ENCODE measurements at regions not wholly inside any gene's neighbourhood (a gene's known extent, or its start where the extent isn't known, plus 50 kb on each side); places are given as distances from the start of the nearest gene placed in this dataset.

DNA sequence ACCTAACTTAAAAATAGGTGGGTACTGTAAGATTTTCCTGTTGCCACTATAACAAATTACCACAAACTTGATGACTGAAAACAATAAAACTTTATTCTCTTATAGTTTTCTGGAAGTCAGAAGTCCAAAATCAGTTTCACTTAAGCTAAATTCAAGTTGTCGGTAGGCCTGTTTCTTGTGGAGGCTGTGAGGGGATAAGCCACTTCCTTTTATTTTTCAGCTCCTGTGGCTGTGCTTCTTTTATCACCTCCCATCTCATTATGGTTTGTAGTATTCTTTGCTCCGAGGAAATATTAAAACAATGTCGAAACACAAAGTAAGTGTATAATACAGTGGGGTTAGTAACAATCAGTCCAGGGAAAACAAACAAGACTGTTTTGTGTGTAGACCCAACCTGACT is 610.5 kb upstream of the TECRL start:
- Histone ChIP-seq H3K27ac (ENCODE audit: low read depth in 1 of 2, low read length in 1 of 2) (no peak overlapping the region), H3K4me1 (ENCODE audit: control insufficient read depth in 5 of 5, insufficient read depth in 5 of 5, low read length in 5 of 5) (no peaks in the 10 kb centered on the region), H3K4me3 (no peak overlapping the region), H3K9me3 (ENCODE audit: control insufficient read depth in 4 of 4, insufficient read depth in 3 of 4, low read length in 3 of 4) (no peaks in the 10 kb centered on the region), H3K9ac (ENCODE audit: insufficient read depth in 1 of 2, low read length in 2 of 2) (no peak overlapping the region), H3K36me3 (ENCODE audit: control insufficient read depth in 4 of 4, insufficient read depth in 4 of 4, low read length in 4 of 4) (no peaks in the 10 kb centered on the region), H3K27me3 (ENCODE audit: control insufficient read depth in 3 of 3, insufficient read depth in 3 of 3, low read length in 2 of 3) (no peaks in the 10 kb centered on the region)
- TF ChIP-seq, protein P1, sequence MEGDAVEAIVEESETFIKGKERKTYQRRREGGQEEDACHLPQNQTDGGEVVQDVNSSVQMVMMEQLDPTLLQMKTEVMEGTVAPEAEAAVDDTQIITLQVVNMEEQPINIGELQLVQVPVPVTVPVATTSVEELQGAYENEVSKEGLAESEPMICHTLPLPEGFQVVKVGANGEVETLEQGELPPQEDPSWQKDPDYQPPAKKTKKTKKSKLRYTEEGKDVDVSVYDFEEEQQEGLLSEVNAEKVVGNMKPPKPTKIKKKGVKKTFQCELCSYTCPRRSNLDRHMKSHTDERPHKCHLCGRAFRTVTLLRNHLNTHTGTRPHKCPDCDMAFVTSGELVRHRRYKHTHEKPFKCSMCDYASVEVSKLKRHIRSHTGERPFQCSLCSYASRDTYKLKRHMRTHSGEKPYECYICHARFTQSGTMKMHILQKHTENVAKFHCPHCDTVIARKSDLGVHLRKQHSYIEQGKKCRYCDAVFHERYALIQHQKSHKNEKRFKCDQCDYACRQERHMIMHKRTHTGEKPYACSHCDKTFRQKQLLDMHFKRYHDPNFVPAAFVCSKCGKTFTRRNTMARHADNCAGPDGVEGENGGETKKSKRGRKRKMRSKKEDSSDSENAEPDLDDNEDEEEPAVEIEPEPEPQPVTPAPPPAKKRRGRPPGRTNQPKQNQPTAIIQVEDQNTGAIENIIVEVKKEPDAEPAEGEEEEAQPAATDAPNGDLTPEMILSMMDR (IDR thresholded peaks at IDR 0.05; ENCODE audit: control extremely low read depth, extremely low read depth) = no peak
- DNase-seq (no peak), ATAC-seq (ENCODE audit: insufficient read depth, low FRiP score) (no peak)
- 29 to 41% methylated on average over 3 of the region's 3 CpGs for WGBS, 2 donors

DNA sequence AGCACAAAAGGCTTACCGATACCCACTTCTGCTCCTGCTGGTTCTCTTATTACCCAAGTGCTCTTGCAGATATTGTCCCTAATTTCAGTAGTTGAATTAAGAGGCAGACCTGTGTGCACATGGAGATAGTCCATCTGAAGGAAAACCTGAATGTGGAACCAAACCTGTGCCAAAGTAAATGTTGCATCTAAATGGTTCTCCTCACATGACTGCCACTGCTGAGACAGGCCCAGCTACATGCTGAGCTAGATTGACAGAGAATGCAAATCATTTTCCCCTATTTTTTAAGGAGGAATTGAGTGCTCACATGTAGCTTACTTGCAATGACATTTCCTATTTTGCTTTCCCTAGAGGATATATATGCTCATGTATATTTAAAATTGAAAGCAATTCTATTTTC is 609.1 kb upstream of the TECRL start:
- TF ChIP-seq, protein P1 (IDR thresholded peaks at IDR 0.05; ENCODE audit: control extremely low read depth, extremely low read depth) = no peak
- no peak for ATAC-seq (ENCODE audit: insufficient read depth, low FRiP score)

DNA sequence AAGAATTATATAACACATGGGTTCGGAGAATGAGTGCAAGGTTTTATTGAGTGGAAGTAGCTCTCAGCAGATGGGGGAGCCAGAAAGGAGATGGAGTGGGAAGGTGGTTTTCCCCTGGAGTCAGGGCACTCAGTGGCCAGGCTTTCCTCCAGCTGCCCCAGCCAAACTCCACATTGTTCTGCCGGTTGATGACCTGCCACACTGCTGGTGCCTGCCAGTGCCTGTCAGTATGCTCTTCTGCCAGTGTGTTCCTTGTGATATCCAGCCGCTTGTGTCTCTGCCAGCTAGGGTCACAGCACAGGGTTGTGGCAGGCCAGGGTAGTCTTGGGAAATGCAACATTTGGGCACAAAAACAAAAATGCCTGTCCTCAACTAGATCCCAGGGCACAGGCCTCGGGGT is 604.8 kb upstream of the TECRL start:
- peaks cover 0 to 3% (median 0%) of the 10 kb centered on the region in 4 donors for H3K9me3 ChIP-seq (ENCODE audit: control insufficient read depth in 4 of 4, insufficient read depth in 3 of 4, low read length in 3 of 4)
- 83 to 85% methylated on average over 4 of the region's 4 CpGs for WGBS, 2 donors
- H3K4me3 ChIP-seq = no peak overlapping the region
- no peaks in the 10 kb centered on the region for H3K27me3 ChIP-seq (ENCODE audit: control insufficient read depth in 3 of 3, insufficient read depth in 3 of 3, low read length in 2 of 3)
- no peak for ATAC-seq (ENCODE audit: insufficient read depth, low FRiP score)
- H3K27ac ChIP-seq (ENCODE audit: low read depth in 1 of 2, low read length in 1 of 2) = no peak overlapping the region
- no peaks in the 10 kb centered on the region for H3K4me1 ChIP-seq (ENCODE audit: control insufficient read depth in 5 of 5, insufficient read depth in 5 of 5, low read length in 5 of 5)
- DNase-seq = no peak
- no peak overlapping the region for H3K9ac ChIP-seq (ENCODE audit: insufficient read depth in 1 of 2, low read length in 2 of 2)
- TF ChIP-seq, protein P1 (IDR thresholded peaks at IDR 0.05; ENCODE audit: control extremely low read depth, extremely low read depth) = no peak
- H3K36me3 ChIP-seq (ENCODE audit: control insufficient read depth in 4 of 4, insufficient read depth in 4 of 4, low read length in 4 of 4) = no peaks in the 10 kb centered on the region

More for the DNA sequence above, 609.1 kb upstream of the TECRL start:
- WGBS, 2 donors = 94 to 97% methylated on average over 1 of the region's 1 CpG
- H3K4me3 ChIP-seq = no peak overlapping the region
- no peak overlapping the region for H3K27ac ChIP-seq (ENCODE audit: low read depth in 1 of 2, low read length in 1 of 2)
- H3K27me3 ChIP-seq (ENCODE audit: control insufficient read depth in 3 of 3, insufficient read depth in 3 of 3, low read length in 2 of 3) = no peaks in the 10 kb centered on the region
- no peaks in the 10 kb centered on the region for H3K4me1 ChIP-seq (ENCODE audit: control insufficient read depth in 5 of 5, insufficient read depth in 5 of 5, low read length in 5 of 5)
- no peak for DNase-seq
- H3K36me3 ChIP-seq (ENCODE audit: control insufficient read depth in 4 of 4, insufficient read depth in 4 of 4, low read length in 4 of 4) = no peaks in the 10 kb centered on the region
- no peak overlapping the region for H3K9ac ChIP-seq (ENCODE audit: insufficient read depth in 1 of 2, low read length in 2 of 2)
- peaks cover 0 to 3% (median 0%) of the 10 kb centered on the region in 4 donors for H3K9me3 ChIP-seq (ENCODE audit: control insufficient read depth in 4 of 4, insufficient read depth in 3 of 4, low read length in 3 of 4)

DNA sequence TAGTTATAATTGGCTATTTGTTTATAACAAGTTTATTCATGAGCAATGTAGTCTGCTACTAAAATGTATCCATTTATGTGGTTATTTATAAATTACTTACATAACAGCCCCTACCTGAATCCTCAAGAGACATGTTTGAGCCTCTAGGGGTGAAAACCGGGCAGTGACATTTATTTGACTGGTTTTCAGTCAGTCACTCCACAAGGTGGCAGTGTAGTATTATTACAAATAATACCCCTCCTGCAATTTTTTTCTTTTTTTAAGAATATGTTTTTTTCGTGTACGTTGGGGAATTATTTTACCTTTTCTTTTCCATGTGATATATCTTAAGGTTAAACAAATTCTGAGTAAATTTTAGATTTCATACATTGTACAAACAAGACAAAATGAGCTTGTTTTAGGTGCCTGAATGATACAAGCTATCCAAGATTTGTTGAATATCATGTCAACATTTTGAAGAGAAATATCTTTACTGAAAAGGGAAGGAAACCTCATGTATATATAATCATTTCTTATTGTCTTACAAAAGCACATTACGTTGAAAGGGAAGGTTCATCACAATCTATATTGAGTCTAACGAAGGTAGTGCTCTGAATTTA is 598.7 kb upstream of the TECRL start:
- Histone ChIP-seq H3K4me1 (ENCODE audit: control insufficient read depth in 5 of 5, insufficient read depth in 5 of 5, low read length in 5 of 5) (no peaks in the 10 kb centered on the region), H3K27ac (ENCODE audit: low read depth in 1 of 2, low read length in 1 of 2) (no peak overlapping the region), H3K27me3 (ENCODE audit: control insufficient read depth in 3 of 3, insufficient read depth in 3 of 3, low read length in 2 of 3) (no peaks in the 10 kb centered on the region), H3K9ac (ENCODE audit: insufficient read depth in 1 of 2, low read length in 2 of 2) (no peak overlapping the region), H3K36me3 (ENCODE audit: control insufficient read depth in 4 of 4, insufficient read depth in 4 of 4, low read length in 4 of 4) (no peaks in the 10 kb centered on the region), H3K9me3 (ENCODE audit: control insufficient read depth in 4 of 4, insufficient read depth in 3 of 4, low read length in 3 of 4) (no peaks in the 10 kb centered on the region), H3K4me3 (no peak overlapping the region)
- WGBS, 2 donors = 30 to 37% methylated on average over 5 of the region's 5 CpGs
- TF ChIP-seq, protein P1 (IDR thresholded peaks at IDR 0.05; ENCODE audit: control extremely low read depth, extremely low read depth) = no peak
- ATAC-seq (ENCODE audit: insufficient read depth, low FRiP score) = no peak
- peak in 2 of 3 donors; percentile 1 to 32 for DNase-seq
